ENCODE measurements at regions not wholly inside any gene's neighbourhood (a gene's known extent, or its start where the extent isn't known, plus 50 kb on each side); places are given as distances from the start of the nearest gene placed in this dataset.

GRCh38 chr13:48163061-48163460 lies 68.2 kb upstream of the MED4 start:
- no peak for TF ChIP-seq CTCF (IDR thresholded peaks at IDR 0.05)
- no peak for TF ChIP-seq POLR2A (IDR thresholded peaks at IDR 0.05)
